Gastroesophageal sphincter (tissue), 4 donors: ENCODE measurements at regions not wholly inside any gene's neighbourhood (a gene's known extent, or its start where the extent isn't known, plus 50 kb on each side); places are given as distances from the start of the nearest gene placed in this dataset.
A peak's percentile ranks its signal among the peaks of the same experiment; 100 is the strongest.

Experiments used
- ATAC-seq: fragments of 150-250 bp; one replicate; pipeline ENCODE4 v1.9.1; 2016; ENCODE audit warnings: mild to moderate bottlenecking, moderate library complexity
- H3K27ac ChIP-seq, 4 donors: fragments of 200-600 bp; sonication (generic) in 3 of 4; 1 replicate in 3 of 4; 2 replicates in 1 of 4; pipeline ENCODE4 v1.5.1; 2016 to 2019
- H3K27me3 ChIP-seq: fragments of 200-600 bp; sonication (generic); one replicate; pipeline ENCODE4 v1.5.1; 2019
- H3K36me3 ChIP-seq, 2 donors: fragments of 200-600 bp; sonication (generic); one replicate each; pipeline ENCODE4 v1.5.1; 2019; ENCODE audit warnings: control low read depth in 1 of 2
- H3K4me1 ChIP-seq, 3 donors: fragments of 200-600 bp; sonication (generic); 1 replicate in 2 of 3; 2 replicates in 1 of 3; pipeline ENCODE4 v1.5.1; 2016 to 2019; ENCODE audit warnings: control low read depth in 2 of 3
- H3K4me3 ChIP-seq, 2 donors: fragments of 200-600 bp; sonication (generic); one replicate each; pipeline ENCODE4 v1.5.1; 2019; ENCODE audit warnings: mild to moderate bottlenecking in 1 of 2, moderate library complexity in 1 of 2
- H3K9me3 ChIP-seq, 3 donors: fragments of 200-600 bp; sonication (generic); one replicate each; pipeline ENCODE4 v1.5.1; 2017 to 2019; ENCODE audit warnings: control low read depth in 2 of 3
- EP300 ChIP-seq: sonication (generic); formaldehyde crosslinking; IDR thresholded peaks from one replicate; pipeline ENCODE4 v1.6.1; 2017; ENCODE audit warnings: antibody characterized with exemption, mild to moderate bottlenecking
- POLR2A ChIP-seq, 2 donors: fragments of 450-650 bp; IDR thresholded peaks; one replicate each; pipeline ENCODE4 v1.6.1; 2017; ENCODE audit warnings: antibody characterized with exemption in 2 of 2, mild to moderate bottlenecking in 2 of 2, moderate library complexity in 1 of 2
- POLR2AphosphoS5 ChIP-seq: sonication (generic); formaldehyde crosslinking; IDR thresholded peaks from one replicate; pipeline ENCODE4 v1.6.1; 2017; ENCODE audit warnings: antibody characterized with exemption
- WGBS, 2 donors: methylation state at CpG; one replicate each; pipeline ENCODE4 v1.1.5; 2018; ENCODE audit warnings: low coverage in 1 of 2; 5-methylcytosine and 5-hydroxymethylcytosine counted together
- TF ChIP-seq, protein P1 (sequence below), 4 experiments: fragments of 200-600 bp in 2 of 4; fragments of 450-650 bp in 2 of 4; sonication (generic) in 1 of 4; IDR thresholded peaks; one replicate each; pipeline ENCODE4 v1.5.1; 2017 to 2019; ENCODE audit warnings: antibody characterized with exemption in 4 of 4, mild to moderate bottlenecking in 2 of 4, moderate library complexity in 2 of 4

DNA sequence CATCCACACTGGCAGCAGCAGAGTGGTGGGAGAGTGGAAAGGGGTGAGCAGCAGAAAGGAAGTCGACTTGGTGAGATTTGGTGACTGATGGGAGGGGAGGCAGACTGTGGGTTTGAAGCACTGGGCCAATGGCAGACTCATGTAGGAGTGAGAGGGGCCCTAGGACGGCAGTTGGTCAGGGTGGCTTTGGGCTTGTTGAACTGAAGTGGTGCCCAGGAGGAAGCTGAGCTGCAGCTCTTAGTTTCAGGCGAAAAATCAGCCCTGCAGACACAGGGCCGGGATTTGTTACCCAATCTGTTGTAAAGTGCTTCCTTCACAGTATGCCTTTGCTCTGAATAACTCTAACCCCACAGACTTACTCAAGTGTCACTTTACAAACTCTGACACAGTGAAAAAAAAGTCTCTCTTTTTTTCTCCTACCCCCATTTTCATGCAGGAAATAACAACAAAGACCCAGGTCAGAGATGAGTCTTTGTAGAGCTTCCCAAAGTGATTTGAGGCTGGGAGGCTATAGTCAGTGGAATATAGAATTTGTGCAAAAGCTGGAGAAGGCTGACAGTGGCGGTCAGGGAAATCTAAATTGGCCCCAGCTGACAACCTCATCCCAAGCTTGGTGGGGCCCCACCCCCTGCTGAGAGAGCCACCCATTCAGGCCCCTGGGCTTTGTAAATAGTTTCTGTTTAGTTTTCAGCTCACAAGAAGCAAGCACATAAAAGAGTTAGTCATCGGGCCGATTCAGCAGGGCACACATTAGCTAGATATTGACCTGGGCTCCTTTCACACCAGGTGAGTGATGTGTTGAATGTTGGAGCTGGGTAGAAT is 226.9 kb downstream of the VAPA start:
- H3K4me1 ChIP-seq = peaks cover 0 to 16% (median 0%) of the 10 kb centered on the region in 3 donors
- no peak overlapping the region for H3K4me3 ChIP-seq
- H3K27ac ChIP-seq = no peak overlapping the region
- ATAC-seq = no peak
- 86% methylated on average over 5 of the region's 7 CpGs; no CpG with 5 or more reads in 1 of the 2 donors for WGBS, 2 donors
- H3K36me3 ChIP-seq = no peaks in the 10 kb centered on the region
- TF ChIP-seq EP300 (no peak), POLR2AphosphoS5 (no peak), POLR2A (IDR thresholded peaks at IDR 0.05) (no peak)
- TF ChIP-seq, protein P1, sequence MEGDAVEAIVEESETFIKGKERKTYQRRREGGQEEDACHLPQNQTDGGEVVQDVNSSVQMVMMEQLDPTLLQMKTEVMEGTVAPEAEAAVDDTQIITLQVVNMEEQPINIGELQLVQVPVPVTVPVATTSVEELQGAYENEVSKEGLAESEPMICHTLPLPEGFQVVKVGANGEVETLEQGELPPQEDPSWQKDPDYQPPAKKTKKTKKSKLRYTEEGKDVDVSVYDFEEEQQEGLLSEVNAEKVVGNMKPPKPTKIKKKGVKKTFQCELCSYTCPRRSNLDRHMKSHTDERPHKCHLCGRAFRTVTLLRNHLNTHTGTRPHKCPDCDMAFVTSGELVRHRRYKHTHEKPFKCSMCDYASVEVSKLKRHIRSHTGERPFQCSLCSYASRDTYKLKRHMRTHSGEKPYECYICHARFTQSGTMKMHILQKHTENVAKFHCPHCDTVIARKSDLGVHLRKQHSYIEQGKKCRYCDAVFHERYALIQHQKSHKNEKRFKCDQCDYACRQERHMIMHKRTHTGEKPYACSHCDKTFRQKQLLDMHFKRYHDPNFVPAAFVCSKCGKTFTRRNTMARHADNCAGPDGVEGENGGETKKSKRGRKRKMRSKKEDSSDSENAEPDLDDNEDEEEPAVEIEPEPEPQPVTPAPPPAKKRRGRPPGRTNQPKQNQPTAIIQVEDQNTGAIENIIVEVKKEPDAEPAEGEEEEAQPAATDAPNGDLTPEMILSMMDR (IDR thresholded peaks at IDR 0.05) = no peak
- H3K9me3 ChIP-seq = no peaks in the 10 kb centered on the region
- no peaks in the 10 kb centered on the region for H3K27me3 ChIP-seq

DNA sequence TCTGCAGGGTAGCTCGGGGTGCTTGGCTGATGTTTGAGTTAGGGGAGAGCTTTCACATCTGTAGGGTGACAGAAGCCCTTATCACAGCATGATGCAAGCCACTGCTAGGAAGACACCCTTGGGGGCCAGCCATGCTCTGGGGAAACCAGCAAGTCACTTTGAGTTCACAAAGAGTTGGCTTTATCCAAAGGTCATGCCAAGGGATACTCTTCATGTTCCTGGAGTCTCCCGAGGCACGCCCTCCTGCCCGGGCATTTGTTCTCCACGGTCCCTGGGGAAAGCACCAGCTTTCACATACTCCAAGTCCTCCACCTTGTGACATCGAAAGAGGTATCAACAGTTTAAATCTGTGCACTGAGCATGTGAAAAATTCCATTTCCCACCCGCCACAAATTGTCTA is 227.7 kb downstream of the VAPA start:
- Histone ChIP-seq H3K9me3 (no peaks in the 10 kb centered on the region), H3K4me3 (no peak overlapping the region), H3K27me3 (no peaks in the 10 kb centered on the region), H3K36me3 (no peaks in the 10 kb centered on the region), H3K27ac (no peak overlapping the region), H3K4me1 (peaks cover 0 to 16% (median 0%) of the 10 kb centered on the region in 3 donors)
- no peak for ATAC-seq
- TF ChIP-seq POLR2A (IDR thresholded peaks at IDR 0.05) (no peak), EP300 (no peak), POLR2AphosphoS5 (no peak)
- TF ChIP-seq, protein P1 (IDR thresholded peaks at IDR 0.05) = no peak
- WGBS, 2 donors = 85 to 93% methylated on average over 5 to 6 of the region's 7 CpGs

DNA sequence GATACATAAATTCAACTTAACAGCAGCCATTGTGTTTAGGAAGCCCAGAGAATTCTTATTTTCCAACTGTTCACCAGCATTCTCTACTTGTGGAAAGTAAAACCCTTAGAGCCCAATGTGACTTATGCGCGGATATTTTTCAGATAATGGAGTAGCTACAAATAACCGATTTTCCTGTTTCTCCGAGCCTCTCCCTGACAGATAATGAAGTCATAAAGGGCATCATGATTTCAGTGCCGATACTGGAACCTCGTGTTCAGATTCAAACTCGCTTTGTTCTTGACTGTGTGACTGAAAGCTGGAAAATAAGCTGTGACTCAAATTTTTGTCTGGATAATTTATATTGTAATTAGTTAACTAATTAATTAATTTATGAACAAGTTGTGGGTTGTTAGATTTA is 228.2 kb downstream of the VAPA start:
- Histone ChIP-seq H3K4me1 (peaks cover 0 to 16% (median 0%) of the 10 kb centered on the region in 3 donors), H3K27ac (peak overlapping the region in 1 of 4 donors; percentile 15), H3K27me3 (no peaks in the 10 kb centered on the region), H3K9me3 (no peaks in the 10 kb centered on the region), H3K36me3 (no peaks in the 10 kb centered on the region), H3K4me3 (no peak overlapping the region)
- WGBS, 2 donors = 69 to 87% methylated on average over 6 to 7 of the region's 7 CpGs
- ATAC-seq = no peak
- TF ChIP-seq POLR2AphosphoS5 (no peak), POLR2A (IDR thresholded peaks at IDR 0.05) (no peak)

DNA sequence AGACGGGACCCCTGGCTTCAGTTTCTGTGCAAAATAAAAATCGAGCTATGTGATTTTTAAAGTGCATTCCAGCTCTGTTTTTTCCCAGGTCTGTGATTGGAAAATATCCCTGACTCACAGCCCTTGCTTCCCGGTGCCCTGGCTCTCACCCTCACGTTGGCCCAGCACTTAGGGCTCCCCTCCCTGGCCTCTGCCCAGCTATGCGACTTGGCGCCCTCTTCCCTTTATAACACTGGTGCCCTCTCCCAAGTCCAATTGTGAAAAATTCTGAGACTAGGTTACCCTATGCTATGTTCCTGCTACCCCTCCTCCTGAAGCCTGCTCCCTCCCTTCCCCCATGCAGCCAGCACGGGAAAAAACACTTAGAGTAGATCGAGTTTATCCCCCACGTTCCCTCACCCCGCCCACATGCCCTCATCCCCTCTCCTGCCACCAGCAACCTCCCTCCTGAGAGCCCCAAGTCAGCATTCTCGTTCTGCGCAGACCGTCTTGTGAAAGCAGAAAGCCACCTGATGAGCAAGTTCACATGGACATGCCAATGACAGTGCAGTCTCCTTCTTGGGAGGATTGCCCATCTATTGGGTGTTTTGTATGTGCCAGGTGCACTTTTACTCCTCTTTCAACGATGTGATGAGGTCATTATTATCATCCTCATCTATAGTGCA is 228.8 kb downstream of the VAPA start:
- ATAC-seq = no peak
- H3K27me3 ChIP-seq = no peaks in the 10 kb centered on the region
- TF ChIP-seq POLR2A (IDR thresholded peaks at IDR 0.05) (no peak), EP300 (no peak), POLR2AphosphoS5 (peak; percentile 45)
- TF ChIP-seq, protein P1 (IDR thresholded peaks at IDR 0.05) = no peak
- H3K4me3 ChIP-seq = no peak overlapping the region
- H3K36me3 ChIP-seq = no peaks in the 10 kb centered on the region
- H3K4me1 ChIP-seq = peaks cover 0 to 16% (median 0%) of the 10 kb centered on the region in 3 donors
- H3K9me3 ChIP-seq = no peaks in the 10 kb centered on the region
- 52 to 59% methylated on average over 2 to 10 of the region's 14 CpGs for WGBS, 2 donors
- peak overlapping the region in 1 of 4 donors; percentile 15 for H3K27ac ChIP-seq

DNA sequence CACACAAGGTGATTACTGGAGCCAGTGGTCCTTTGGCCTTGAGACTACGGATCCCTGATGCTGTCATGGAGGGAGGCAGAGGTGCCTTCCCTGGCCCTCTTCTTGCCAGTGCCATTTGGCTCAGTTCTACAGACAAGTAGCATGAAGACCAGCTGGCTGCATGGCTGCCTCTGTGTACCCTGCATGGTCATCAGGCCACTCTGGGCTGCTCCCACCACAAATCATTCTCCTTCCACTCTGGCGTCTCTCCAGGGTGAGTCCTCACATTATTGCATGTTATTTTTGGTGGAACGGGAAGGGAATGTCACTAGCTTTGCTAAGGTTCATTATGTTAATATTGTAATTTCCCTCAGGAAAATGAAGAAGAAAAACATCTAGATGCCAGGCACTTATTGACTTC is 229.8 kb downstream of the VAPA start:
- TF ChIP-seq POLR2A (IDR thresholded peaks at IDR 0.05) (no peak), POLR2AphosphoS5 (peak; percentile 17), EP300 (no peak)
- TF ChIP-seq, protein P1 (IDR thresholded peaks at IDR 0.05) = no peak
- Histone ChIP-seq H3K4me1 (peaks cover 0 to 16% (median 0%) of the 10 kb centered on the region in 3 donors), H3K36me3 (no peaks in the 10 kb centered on the region), H3K27ac (no peak overlapping the region), H3K27me3 (no peaks in the 10 kb centered on the region), H3K9me3 (no peaks in the 10 kb centered on the region), H3K4me3 (no peak overlapping the region)
- no peak for ATAC-seq
- 42 to 86% methylated on average over 1 to 3 of the region's 3 CpGs for WGBS, 2 donors
